Gastrocnemius medialis (tissue), 4 donors: ENCODE measurements at regions not wholly inside any gene's neighbourhood (a gene's known extent, or its start where the extent isn't known, plus 50 kb on each side); places are given as distances from the start of the nearest gene placed in this dataset.
"Not testable (repeated sequence)": the region's sequence is repeated elsewhere in the genome, so short reads cannot be mapped to it uniquely, and the experiment has no call there.

Source experiments
- ATAC-seq, 2 donors: fragments of 150-250 bp; one replicate each; pipeline ENCODE4 v1.9.1; 2016
- DNase-seq, 2 donors: peaks; one replicate each; pipeline ENCODE4 v3.0.0-alpha.2; 2019
- H3K27ac ChIP-seq, 4 donors: fragments of 200-600 bp; sonication (generic); 1 replicate in 1 of 4; 2 replicates in 3 of 4; pipeline ENCODE4 v1.5.1; 2016 to 2018; ENCODE audit warnings: mild to moderate bottlenecking in 2 of 4, moderate library complexity in 1 of 4
- H3K27me3 ChIP-seq, 3 donors: fragments of 200-600 bp; sonication (generic) in 2 of 3; 1 replicate in 1 of 3; 2 replicates in 2 of 3; pipeline versions ENCODE4 v1.5.1 to v1.6.0; 2016 to 2019; ENCODE audit warnings: mild to moderate bottlenecking in 1 of 3, moderate library complexity in 1 of 3
- H3K36me3 ChIP-seq, 2 donors: fragments of 200-600 bp; sonication (generic) in 1 of 2; one replicate each; pipeline ENCODE4 v1.5.1; 2017 to 2018
- H3K4me1 ChIP-seq, 2 donors: fragments of 200-600 bp; sonication (generic) in 1 of 2; one replicate each; pipeline ENCODE4 v1.5.1; 2016 to 2017; ENCODE audit warnings: mild to moderate bottlenecking in 2 of 2
- H3K4me3 ChIP-seq, 4 donors: fragments of 200-600 bp; sonication (generic) in 3 of 4; 1 replicate in 1 of 4; 2 replicates in 3 of 4; pipeline ENCODE4 v1.5.1; 2016 to 2019; ENCODE audit warnings: mild to moderate bottlenecking in 2 of 4
- H3K9me3 ChIP-seq, 3 donors: fragments of 200-600 bp; sonication (generic) in 2 of 3; 1 replicate in 1 of 3; 2 replicates in 2 of 3; pipeline ENCODE4 v1.5.1; 2016 to 2019
- CTCF ChIP-seq, 5 experiments: fragments of 450-650 bp in 3 of 5; fragments of 200-600 bp in 2 of 5; sonication (generic) in 2 of 5; IDR thresholded peaks in 4 of 5; conservative IDR thresholded peaks in 1 of 5; 1 replicate in 4 of 5; 2 replicates in 1 of 5; pipeline ENCODE4 v1.5.1; 2016 to 2019; ENCODE audit warnings: antibody characterized with exemption in 5 of 5, mild to moderate bottlenecking in 3 of 5, moderate library complexity in 3 of 5
- POLR2A ChIP-seq, 2 donors: fragments of 450-650 bp; IDR thresholded peaks; one replicate each; pipeline ENCODE4 v1.6.1; 2017; ENCODE audit warnings: antibody characterized with exemption in 2 of 2, mild to moderate bottlenecking in 2 of 2, moderate library complexity in 2 of 2
- in situ Hi-C, 4 donors: fragments of 200-750 bp; cut with MboI; loops; one replicate each; pipeline versions ENCODE4 v1.15.0 to v1.8.0; 2017; ENCODE audit warnings: low sequenced_read_pairs in 4 of 4
- intact Hi-C: fragments of 100-400 bp; cut with DNase I; formaldehyde crosslinking; loops from one replicate; pipeline ENCODE4 v1.15.1; 2023; ENCODE audit warnings: low total_unique reads

GRCh38 chr2:145798419-145798818 lies 1278.5 kb upstream of the ZEB2 start:
- intact Hi-C loops (no loop called here), in situ Hi-C loops (no loop called here)
- Histone ChIP-seq H3K4me3 (no peak overlapping the region), H3K9me3 (no peaks in the 10 kb centered on the region), H3K4me1 (no peaks in the 10 kb centered on the region), H3K36me3 (no peaks in the 10 kb centered on the region), H3K27me3 (no peaks in the 10 kb centered on the region), H3K27ac (no peak overlapping the region)
- TF ChIP-seq CTCF (IDR thresholded peaks at IDR 0.05 in 4 of 5, conservative IDR thresholded peaks at IDR 0.05 in 1 of 5) (no peak), POLR2A (IDR thresholded peaks at IDR 0.05) (no peak)
- no peak for ATAC-seq
- no peak for DNase-seq

- no peak overlapping the region for H3K27ac ChIP-seq
- no peak for DNase-seq
- TF ChIP-seq CTCF (IDR thresholded peaks at IDR 0.05 in 4 of 5, conservative IDR thresholded peaks at IDR 0.05 in 1 of 5) (no peak), POLR2A (IDR thresholded peaks at IDR 0.05) (no peak)
- ATAC-seq: no peak
- no peaks in the 10 kb centered on the region for H3K36me3 ChIP-seq
- no peaks in the 10 kb centered on the region for H3K4me1 ChIP-seq
- H3K4me3 ChIP-seq: no peak overlapping the region
- in situ Hi-C loops (no loop called here), intact Hi-C loops (no loop called here)
- H3K9me3 ChIP-seq: no peaks in the 10 kb centered on the region
- H3K27me3 ChIP-seq: no peaks in the 10 kb centered on the region
These were observed 1277.8 kb upstream of the ZEB2 start for GRCh38 chr2:145797692-145798091.

- Histone ChIP-seq H3K27ac (no peak overlapping the region), H3K9me3 (no peaks in the 10 kb centered on the region), H3K36me3 (no peaks in the 10 kb centered on the region), H3K27me3 (no peaks in the 10 kb centered on the region), H3K4me1 (no peaks in the 10 kb centered on the region), H3K4me3 (no peak overlapping the region)
- DNase-seq: no peak
- in situ Hi-C loops (no loop called here), intact Hi-C loops (no loop called here)
- no peak for ATAC-seq
- TF ChIP-seq POLR2A (IDR thresholded peaks at IDR 0.05) (no peak), CTCF (IDR thresholded peaks at IDR 0.05 in 4 of 5, conservative IDR thresholded peaks at IDR 0.05 in 1 of 5) (no peak)
These were observed 1272.8 kb upstream of the ZEB2 start for GRCh38 chr2:145792745-145793144.

GRCh38 chr2:145789636-145790035 lies 1269.7 kb upstream of the ZEB2 start:
- no peak for DNase-seq
- in situ Hi-C loops (no loop called here), intact Hi-C loops (no loop called here)
- H3K27me3 ChIP-seq: no peaks in the 10 kb centered on the region
- H3K27ac ChIP-seq: no peak overlapping the region
- no peaks in the 10 kb centered on the region for H3K4me1 ChIP-seq
- no peak for ATAC-seq
- no peaks in the 10 kb centered on the region for H3K36me3 ChIP-seq
- H3K4me3 ChIP-seq: no peak overlapping the region
- no peaks in the 10 kb centered on the region for H3K9me3 ChIP-seq
- TF ChIP-seq CTCF (IDR thresholded peaks at IDR 0.05 in 4 of 5, conservative IDR thresholded peaks at IDR 0.05 in 1 of 5) (no peak), POLR2A (IDR thresholded peaks at IDR 0.05) (no peak)

- ATAC-seq, DNase-seq, H3K36me3 ChIP-seq, intact Hi-C loops, H3K4me1 ChIP-seq, in situ Hi-C loops, H3K27me3 ChIP-seq, H3K9me3 ChIP-seq, H3K27ac ChIP-seq, H3K4me3 ChIP-seq: not testable (repeated sequence)
These were observed 1267.9 kb upstream of the ZEB2 start for GRCh38 chr2:145787597-145788361.

- H3K27me3 ChIP-seq, DNase-seq, H3K27ac ChIP-seq, in situ Hi-C loops, intact Hi-C loops, ATAC-seq, H3K36me3 ChIP-seq, H3K4me3 ChIP-seq, H3K4me1 ChIP-seq, H3K9me3 ChIP-seq: not testable (repeated sequence)
These were observed 1262.7 kb upstream of the ZEB2 start for GRCh38 chr2:145782607-145783006.
